ENCODE measurements at regions not wholly inside any gene's neighbourhood (a gene's known extent, or its start where the extent isn't known, plus 50 kb on each side); places are given as distances from the start of the nearest gene placed in this dataset.

- Histone ChIP-seq H3K36me3 (replicated peaks; ENCODE audit: insufficient read depth, low read length) (no peaks in the 10 kb centered on the region), H3K4me2 (ENCODE audit: low read depth, low read length) (no peak overlapping the region), H3K9me3 (replicated peaks; ENCODE audit: insufficient read depth, low read length) (no peaks in the 10 kb centered on the region), H3K4me3 (ENCODE audit: low read length) (no peak overlapping the region), H3K27ac (ENCODE audit: low read length) (no peak overlapping the region), H3K79me2 (ENCODE audit: low read length) (no peaks in the 10 kb centered on the region), H3K9me2 (replicated peaks; ENCODE audit: insufficient read depth, low read length) (no peaks in the 10 kb centered on the region), H3F3A (ENCODE audit: insufficient read depth, low read length) (no peaks in the 10 kb centered on the region), H2AFZ (ENCODE audit: low read length) (no peak overlapping the region), H4K20me1 (ENCODE audit: insufficient read depth, low read length) (no peaks in the 10 kb centered on the region), H3K9ac (ENCODE audit: low read length) (no peak overlapping the region), H3K27me3 (replicated peaks; ENCODE audit: insufficient read depth, low read length) (no peaks in the 10 kb centered on the region), H3K4me1 (ENCODE audit: low read length) (no peaks in the 10 kb centered on the region)
- TF ChIP-seq CTCF (IDR thresholded peaks at IDR 0.05; ENCODE audit: low read length), result no peak
- no peak for TF ChIP-seq EZH2phosphoT487 (IDR thresholded peaks at IDR 0.05; ENCODE audit: low read length)
- no peak for TF ChIP-seq EZH2 (optimal IDR thresholded peaks at IDR 0.05; ENCODE audit: low read depth, low read length)
- no peak for DNase-seq
Observed at GRCh38 chr16:77555126-77555525, 120.3 kb upstream of the ADAMTS18 start.

GRCh38 chr16:77555791-77556190, 121.0 kb upstream of the ADAMTS18 start:
- no peaks in the 10 kb centered on the region for H3K79me2 ChIP-seq (ENCODE audit: low read length)
- H3K27me3 ChIP-seq (replicated peaks; ENCODE audit: insufficient read depth, low read length), result no peaks in the 10 kb centered on the region
- H2AFZ ChIP-seq (ENCODE audit: low read length), result no peak overlapping the region
- no peaks in the 10 kb centered on the region for H3K9me3 ChIP-seq (replicated peaks; ENCODE audit: insufficient read depth, low read length)
- no peaks in the 10 kb centered on the region for H3K9me2 ChIP-seq (replicated peaks; ENCODE audit: insufficient read depth, low read length)
- H3F3A ChIP-seq (ENCODE audit: insufficient read depth, low read length), result no peaks in the 10 kb centered on the region
- H3K4me3 ChIP-seq (ENCODE audit: low read length), result no peak overlapping the region
- no peaks in the 10 kb centered on the region for H3K36me3 ChIP-seq (replicated peaks; ENCODE audit: insufficient read depth, low read length)
- TF ChIP-seq EZH2 (optimal IDR thresholded peaks at IDR 0.05; ENCODE audit: low read depth, low read length) (no peak), EZH2phosphoT487 (IDR thresholded peaks at IDR 0.05; ENCODE audit: low read length) (no peak), CTCF (IDR thresholded peaks at IDR 0.05; ENCODE audit: low read length) (no peak)
- no peak overlapping the region for H3K4me2 ChIP-seq (ENCODE audit: low read depth, low read length)
- DNase-seq, result no peak
- H3K27ac ChIP-seq (ENCODE audit: low read length), result no peak overlapping the region
- H3K9ac ChIP-seq (ENCODE audit: low read length), result no peak overlapping the region
- no peaks in the 10 kb centered on the region for H4K20me1 ChIP-seq (ENCODE audit: insufficient read depth, low read length)
- H3K4me1 ChIP-seq (ENCODE audit: low read length), result no peaks in the 10 kb centered on the region

GRCh38 chr16:77556201-77556873, 121.5 kb upstream of the ADAMTS18 start:
- H2AFZ ChIP-seq (ENCODE audit: low read length), result no peak overlapping the region
- H3K36me3 ChIP-seq (replicated peaks; ENCODE audit: insufficient read depth, low read length), result no peaks in the 10 kb centered on the region
- H3K9me3 ChIP-seq (replicated peaks; ENCODE audit: insufficient read depth, low read length), result no peaks in the 10 kb centered on the region
- H3K9me2 ChIP-seq (replicated peaks; ENCODE audit: insufficient read depth, low read length), result no peaks in the 10 kb centered on the region
- H4K20me1 ChIP-seq (ENCODE audit: insufficient read depth, low read length), result no peaks in the 10 kb centered on the region
- no peak overlapping the region for H3K9ac ChIP-seq (ENCODE audit: low read length)
- H3K27ac ChIP-seq (ENCODE audit: low read length), result no peak overlapping the region
- no peak for DNase-seq
- H3K4me3 ChIP-seq (ENCODE audit: low read length), result no peak overlapping the region
- H3F3A ChIP-seq (ENCODE audit: insufficient read depth, low read length), result no peaks in the 10 kb centered on the region
- no peaks in the 10 kb centered on the region for H3K4me1 ChIP-seq (ENCODE audit: low read length)
- H3K4me2 ChIP-seq (ENCODE audit: low read depth, low read length), result no peak overlapping the region
- no peaks in the 10 kb centered on the region for H3K79me2 ChIP-seq (ENCODE audit: low read length)
- no peaks in the 10 kb centered on the region for H3K27me3 ChIP-seq (replicated peaks; ENCODE audit: insufficient read depth, low read length)
- TF ChIP-seq EZH2 (optimal IDR thresholded peaks at IDR 0.05; ENCODE audit: low read depth, low read length) (no peak), CTCF (IDR thresholded peaks at IDR 0.05; ENCODE audit: low read length) (no peak), EZH2phosphoT487 (IDR thresholded peaks at IDR 0.05; ENCODE audit: low read length) (no peak)
